ENCODE measurements at regions not wholly inside any gene's neighbourhood (a gene's known extent, or its start where the extent isn't known, plus 50 kb on each side); places are given as distances from the start of the nearest gene placed in this dataset.

GRCh38 chr1:110777228-110777627, 95.7 kb upstream of the CD53 start:
- TF ChIP-seq POU6F1 (CRISPR knock-in tag; IDR thresholded peaks at IDR 0.05; ENCODE audit: borderline replicate concordance, low read depth) (no peak), BACH2 (CRISPR knock-in tag; IDR thresholded peaks at IDR 0.05; ENCODE audit: borderline replicate concordance) (no peak), ESRRG (CRISPR knock-in tag; IDR thresholded peaks at IDR 0.05) (no peak), CSRNP3 (CRISPR knock-in tag; IDR thresholded peaks at IDR 0.05) (no peak), CREB5 (CRISPR knock-in tag; IDR thresholded peaks at IDR 0.05; ENCODE audit: low read depth) (no peak), ZC3H10 (CRISPR knock-in tag; IDR thresholded peaks at IDR 0.05) (no peak), RARB (CRISPR knock-in tag; IDR thresholded peaks at IDR 0.05) (no peak), OSR1 (CRISPR knock-in tag; IDR thresholded peaks at IDR 0.05) (no peak)
- no peak for ATAC-seq

- TF ChIP-seq PPARA (CRISPR knock-in tag; IDR thresholded peaks at IDR 0.05; ENCODE audit: borderline replicate concordance), result no peak
- TF ChIP-seq TOX (CRISPR knock-in tag; IDR thresholded peaks at IDR 0.05; ENCODE audit: borderline replicate concordance), result no peak
- no peak for TF ChIP-seq CSRNP3 (CRISPR knock-in tag; IDR thresholded peaks at IDR 0.05)
- no peak for TF ChIP-seq TSHZ2 (CRISPR knock-in tag; IDR thresholded peaks at IDR 0.05)
- TF ChIP-seq TCF4 (CRISPR knock-in tag; IDR thresholded peaks at IDR 0.05; ENCODE audit: borderline replicate concordance), result no peak
- TF ChIP-seq ZNF565 (CRISPR knock-in tag; conservative IDR thresholded peaks at IDR 0.05; ENCODE audit: low read depth), result no peak
- TF ChIP-seq ZFP3 (CRISPR knock-in tag; IDR thresholded peaks at IDR 0.05), result no peak
- no peak for TF ChIP-seq ZNF70 (CRISPR knock-in tag; IDR thresholded peaks at IDR 0.05)
- TF ChIP-seq SNAI2 (CRISPR knock-in tag; IDR thresholded peaks at IDR 0.05), result no peak
- TF ChIP-seq GLIS3 (CRISPR knock-in tag; IDR thresholded peaks at IDR 0.05), result no peak
- TF ChIP-seq RARB (CRISPR knock-in tag; IDR thresholded peaks at IDR 0.05), result no peak
- TF ChIP-seq ZNF8 (CRISPR knock-in tag; IDR thresholded peaks at IDR 0.05), result no peak
- TF ChIP-seq ZC3H10 (CRISPR knock-in tag; IDR thresholded peaks at IDR 0.05), result no peak
- no peak for TF ChIP-seq CREB5 (CRISPR knock-in tag; IDR thresholded peaks at IDR 0.05; ENCODE audit: low read depth)
- TF ChIP-seq ESRRG (CRISPR knock-in tag; IDR thresholded peaks at IDR 0.05), result no peak
- no peak for TF ChIP-seq PATZ1 (CRISPR knock-in tag; IDR thresholded peaks at IDR 0.05; ENCODE audit: borderline replicate concordance)
- no peak for TF ChIP-seq POU6F1 (CRISPR knock-in tag; IDR thresholded peaks at IDR 0.05; ENCODE audit: borderline replicate concordance, low read depth)
- TF ChIP-seq ISL1 (CRISPR knock-in tag; IDR thresholded peaks at IDR 0.05), result no peak
- TF ChIP-seq ZFP30 (CRISPR knock-in tag; IDR thresholded peaks at IDR 0.05), result no peak
- TF ChIP-seq OSR1 (CRISPR knock-in tag; IDR thresholded peaks at IDR 0.05), result no peak
- no peak for ATAC-seq
Observed at GRCh38 chr1:110774398-110774797, 98.5 kb upstream of the CD53 start.

Data from SK-N-SH treated with all-trans-retinoic acid at 6 μM for 48 hours (cell line).